K562 (cell line): ENCODE measurements at regions not wholly inside any gene's neighbourhood (a gene's known extent, or its start where the extent isn't known, plus 50 kb on each side); places are given as distances from the start of the nearest gene placed in this dataset.

ENCODE experiments used
- ATAC-seq: fragments of 200-7000 bp; cut with Tn5 transposase; 3 replicates; pipeline ENCODE4 v1.9.1; 2020; ENCODE audit warnings: moderate library complexity
- BruUV-seq: library from RNA; stranded (reverse); fragments of 400-500 nt; replicated peaks from 2 replicates; lab custom pipeline; 2021; lab: Mats Ljungman, UMichigan
- CTCF ChIA-PET: fragments of 300-600 bp; formaldehyde crosslinking; extraction: SDS; loops from one replicate; lab custom pipeline; 2021; ENCODE audit warnings: low intra/inter-chr PET ratio; lab: Yijun Ruan, JAX
- POLR2A ChIA-PET: fragments of 300-600, 350-650 bp; sonication (Branson Sonifier 250); formaldehyde crosslinking; extraction: SDS; loops from one replicate; lab custom pipeline; 2021; ENCODE audit warnings: antibody characterized with exemption, inconsistent platforms; lab: Yijun Ruan, JAX
- DNase-seq, 4 experiments: peaks; one replicate each; pipeline versions ENCODE4 v3.0.0 to v3.0.0-alpha.2; 2011 to 2018; ENCODE audit warnings: low spot score in 3 of 4, mixed read lengths in 3 of 4; ENCODE audit errors: extremely low read depth in 1 of 4
- FAIRE-seq: peaks from 2 replicates; lab custom pipeline; 2011; peaks lifted over from hg19 to GRCh38; lab: Jason Lieb, UNC
- H2AFZ ChIP-seq: 2 replicates; pipeline ENCODE4 v1.6.0; 2011; ENCODE audit warnings: low read depth, low read length, control low read depth, inconsistent platforms
- H3K27ac ChIP-seq: fragments of 200-600 bp; 3 replicates; pipeline ENCODE4 v1.8.0; 2011; ENCODE audit warnings: low read depth, mild to moderate bottlenecking, control low read depth, inconsistent platforms, low read length, moderate library complexity, mixed read lengths; ENCODE audit errors: extremely low read depth
- H3K27me3 ChIP-seq, 2 experiments: fragments of 300-600 bp in 1 of 2; 2 replicates in 1 of 2; 3 replicates in 1 of 2; pipeline versions ENCODE4 v1.6.0 to v1.8.0; 2011; ENCODE audit warnings: inconsistent platforms in 2 of 2, low read length in 2 of 2, mild to moderate bottlenecking in 1 of 2, mixed read lengths in 1 of 2, moderate library complexity in 1 of 2; ENCODE audit not compliant: control insufficient read depth in 2 of 2, insufficient read depth in 2 of 2
- H3K36me3 ChIP-seq: fragments of 300-600 bp; 3 replicates; pipeline ENCODE4 v1.8.0; 2011; ENCODE audit warnings: mild to moderate bottlenecking, low read length, inconsistent platforms; ENCODE audit not compliant: control insufficient read depth, insufficient read depth
- H3K4me1 ChIP-seq, 2 experiments: fragments of 200-600 bp in 1 of 2; replicated peaks in 1 of 2; 2 replicates in 1 of 2; 3 replicates in 1 of 2; pipeline versions ENCODE4 v1.5.1 to v1.8.0; 2011; ENCODE audit warnings: inconsistent platforms in 2 of 2, low read length in 2 of 2, mild to moderate bottlenecking in 1 of 2, mixed read lengths in 1 of 2, moderate library complexity in 1 of 2; ENCODE audit not compliant: control insufficient read depth in 2 of 2, insufficient read depth in 2 of 2
- H3K4me2 ChIP-seq: 2 replicates; pipeline ENCODE4 v1.6.1; 2011; ENCODE audit warnings: low read length, control low read depth, inconsistent platforms, mixed read lengths; ENCODE audit not compliant: insufficient read depth
- H3K4me3 ChIP-seq: fragments of 200-600 bp; sonication (generic), shearing (Covaris generic); 2 replicates; pipeline ENCODE4 v1.5.1; 2016; ENCODE audit warnings: control low read depth, inconsistent platforms
- H3K79me2 ChIP-seq: fragments of 200-600 bp; 3 replicates; pipeline ENCODE4 v1.8.0; 2011; ENCODE audit warnings: low read length, inconsistent platforms; ENCODE audit not compliant: control insufficient read depth, insufficient read depth
- H3K9ac ChIP-seq, 2 experiments: 2 replicates each; pipeline versions ENCODE4 v1.6.0 to v1.6.1; 2011; ENCODE audit warnings: low read depth in 2 of 2, low read length in 2 of 2, control low read depth in 1 of 2, inconsistent platforms in 1 of 2, mild to moderate bottlenecking in 1 of 2, mixed read lengths in 1 of 2; ENCODE audit not compliant: insufficient read depth in 1 of 2
- H3K9me1 ChIP-seq: one replicate; pipeline ENCODE4 v1.6.0; 2011; ENCODE audit warnings: inconsistent platforms, mild to moderate bottlenecking, low read length, moderate library complexity; ENCODE audit not compliant: control insufficient read depth, insufficient read depth
- H3K9me3 ChIP-seq: replicated peaks from 2 replicates; pipeline ENCODE4 v1.5.1; 2011; ENCODE audit warnings: low read depth, low read length, inconsistent platforms; ENCODE audit not compliant: control insufficient read depth, insufficient read depth
- H4K20me1 ChIP-seq: replicated peaks from 2 replicates; pipeline ENCODE4 v1.6.1; 2011; ENCODE audit warnings: low read length, inconsistent platforms, mixed read lengths; ENCODE audit not compliant: control insufficient read depth, insufficient read depth
- CEBPG ChIP-seq, 3 experiments: fragments of 200-800 bp in 1 of 3; sonication (Bioruptor generic) in 1 of 3; sonication (generic) in 1 of 3; formaldehyde crosslinking in 1 of 3; IDR thresholded peaks in 2 of 3; conservative IDR thresholded peaks in 1 of 3; 2 replicates each; pipeline versions ENCODE4 v1.6.1 to v1.8.0; 2016 to 2022; ENCODE audit warnings: missing compliant biosample characterization in 2 of 3, missing genetic modification characterization in 2 of 3, mild to moderate bottlenecking in 1 of 3, missing genetic modification reagents in 1 of 3
- PYGO2 ChIP-seq: fragments of 450-650 bp; IDR thresholded peaks from 2 replicates; pipeline ENCODE4 v1.6.1; 2016; ENCODE audit warnings: mild to moderate bottlenecking, missing genetic modification characterization, moderate library complexity, missing compliant biosample characterization
- ZNF263 ChIP-seq: sonication (generic); formaldehyde crosslinking; IDR thresholded peaks from 2 replicates; pipeline ENCODE4 v1.8.0; 2022; ENCODE audit warnings: mild to moderate bottlenecking, missing genetic modification reagents, borderline replicate concordance
- WGBS: fragments of 100-300 bp; shearing (Covaris generic); methylation state at CpG from one replicate; pipeline ENCODE4 v1.1.6; 2016; ENCODE audit warnings: low coverage, mixed read lengths; ENCODE audit not compliant: insufficient coverage; ENCODE audit errors: missing lambda C conversion rate; 5-methylcytosine and 5-hydroxymethylcytosine counted together
- in situ Hi-C: fragments of 300-500 bp; cut with MboI; formaldehyde crosslinking; loops from 4 replicates; pipeline ENCODE4 v1.15.0; 2018; ENCODE audit warnings: inconsistent platforms, mixed read lengths
- intact Hi-C: fragments of 100-400 bp; cut with micrococcal nuclease; formaldehyde crosslinking; loops from 2 replicates; pipeline ENCODE4 v1.14.2; 2022
- TF ChIP-seq, protein P1 (sequence below): fragments of 450-650 bp; formaldehyde crosslinking; IDR thresholded peaks from 2 replicates; pipeline ENCODE4 v1.4.0; 2020; ENCODE audit warnings: mild to moderate bottlenecking, moderate library complexity
- TF ChIP-seq, protein P2 (sequence below): fragments of 450-650 bp; IDR thresholded peaks from 2 replicates; pipeline ENCODE4 v1.6.1; 2016; ENCODE audit warnings: antibody characterized with exemption

- no peaks in the 10 kb centered on the region for H3K4me1 ChIP-seq
- no peaks in the 10 kb centered on the region for H4K20me1 ChIP-seq
- no peaks in the 10 kb centered on the region for H3K79me2 ChIP-seq
- no TSS peak for BruUV-seq
- H3K9ac ChIP-seq: no peak overlapping the region
- TF ChIP-seq CEBPG (CRISPR knock-in tag; IDR thresholded peaks at IDR 0.05) (no peak), CEBPG (tag; conservative IDR thresholded peaks at IDR 0.05 in 1 of 2, IDR thresholded peaks at IDR 0.05 in 1 of 2) (peak in 1 of 2 experiments; percentile 33; a peak in 1 of 4 replicates)
- TF ChIP-seq, protein P1, sequence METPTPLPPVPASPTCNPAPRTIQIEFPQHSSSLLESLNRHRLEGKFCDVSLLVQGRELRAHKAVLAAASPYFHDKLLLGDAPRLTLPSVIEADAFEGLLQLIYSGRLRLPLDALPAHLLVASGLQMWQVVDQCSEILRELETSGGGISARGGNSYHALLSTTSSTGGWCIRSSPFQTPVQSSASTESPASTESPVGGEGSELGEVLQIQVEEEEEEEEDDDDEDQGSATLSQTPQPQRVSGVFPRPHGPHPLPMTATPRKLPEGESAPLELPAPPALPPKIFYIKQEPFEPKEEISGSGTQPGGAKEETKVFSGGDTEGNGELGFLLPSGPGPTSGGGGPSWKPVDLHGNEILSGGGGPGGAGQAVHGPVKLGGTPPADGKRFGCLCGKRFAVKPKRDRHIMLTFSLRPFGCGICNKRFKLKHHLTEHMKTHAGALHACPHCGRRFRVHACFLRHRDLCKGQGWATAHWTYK (CRISPR knock-in tag): no peak
- no peaks in the 10 kb centered on the region for H3K27me3 ChIP-seq
- 4% methylated on average over 2 of the region's 2 CpGs for WGBS
- CTCF ChIA-PET: no interaction called here
- DNase-seq (no peak), FAIRE-seq (no peak), ATAC-seq (no peak)
- H3K9me3 ChIP-seq: no peaks in the 10 kb centered on the region
- no peak overlapping the region for H2AFZ ChIP-seq
- intact Hi-C loops (no loop called here), in situ Hi-C loops (no loop called here)
- no peak overlapping the region for H3K4me2 ChIP-seq
- no peaks in the 10 kb centered on the region for H3K9me1 ChIP-seq
- no peak overlapping the region for H3K27ac ChIP-seq
- POLR2A ChIA-PET: no interaction called here
- H3K36me3 ChIP-seq: no peaks in the 10 kb centered on the region
- H3K4me3 ChIP-seq: no peak overlapping the region
Observed at GRCh38 chr11:127965939-127966668, 621.3 kb downstream of the ETS1 start.

- Histone ChIP-seq H3K4me1 (no peaks in the 10 kb centered on the region), H3K27ac (no peak overlapping the region), H3K36me3 (no peaks in the 10 kb centered on the region), H3K4me2 (no peak overlapping the region), H3K27me3 (no peaks in the 10 kb centered on the region), H2AFZ (no peak overlapping the region), H3K9ac (no peak overlapping the region), H3K9me3 (no peaks in the 10 kb centered on the region), H3K4me3 (no peak overlapping the region), H3K9me1 (no peaks in the 10 kb centered on the region), H4K20me1 (no peaks in the 10 kb centered on the region), H3K79me2 (no peaks in the 10 kb centered on the region)
- no peak for DNase-seq
- ATAC-seq: no peak
- no peak for FAIRE-seq
- WGBS: 13% methylated on average over 1 of the region's 1 CpG
- ChIA-PET POLR2A (no interaction called here), CTCF (no interaction called here)
- intact Hi-C loops: no loop called here
- in situ Hi-C loops: no loop called here
- BruUV-seq: no TSS peak
- TF ChIP-seq, protein P2, sequence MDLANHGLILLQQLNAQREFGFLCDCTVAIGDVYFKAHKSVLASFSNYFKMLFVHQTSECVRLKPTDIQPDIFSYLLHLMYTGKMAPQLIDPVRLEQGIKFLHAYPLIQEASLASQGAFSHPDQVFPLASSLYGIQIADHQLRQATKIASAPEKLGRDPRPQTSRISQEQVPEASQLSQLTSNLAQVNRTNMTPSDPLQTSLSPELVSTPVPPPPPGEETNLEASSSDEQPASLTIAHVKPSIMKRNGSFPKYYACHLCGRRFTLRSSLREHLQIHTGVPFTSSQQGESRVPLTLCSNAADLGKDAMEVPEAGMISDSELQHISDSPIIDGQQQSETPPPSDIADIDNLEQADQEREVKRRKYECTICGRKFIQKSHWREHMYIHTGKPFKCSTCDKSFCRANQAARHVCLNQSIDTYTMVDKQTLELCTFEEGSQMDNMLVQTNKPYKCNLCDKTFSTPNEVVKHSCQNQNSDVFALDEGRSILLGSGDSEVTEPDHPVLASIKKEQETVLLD: no peak
- no peak for TF ChIP-seq ZNF263 (CRISPR knock-in tag)
- TF ChIP-seq PYGO2 (tag): no peak
Observed at GRCh38 chr11:127962416-127962815, 624.9 kb downstream of the ETS1 start.
